Liver (tissue), 8 donors: ENCODE measurements at regions not wholly inside any gene's neighbourhood (a gene's known extent, or its start where the extent isn't known, plus 50 kb on each side); places are given as distances from the start of the nearest gene placed in this dataset.
"Not testable (repeated sequence)": the region's sequence is repeated elsewhere in the genome, so short reads cannot be mapped to it uniquely, and the experiment has no call there.

Source experiments
- DNase-seq: peaks from one replicate; pipeline ENCODE4 v3.0.0-alpha.2; 2017; ENCODE audit warnings: low spot score
- H3K27ac ChIP-seq, 2 donors: one replicate each; pipeline ENCODE4 v1.7.0; 2013; ENCODE audit warnings: inconsistent platforms in 2 of 2, low read length in 2 of 2, control low read depth in 1 of 2, low read depth in 1 of 2, mild to moderate bottlenecking in 1 of 2
- H3K27me3 ChIP-seq, 4 donors: one replicate each; pipeline versions ENCODE4 v1.6.1 to v1.7.0; 2013; ENCODE audit warnings: low read length in 3 of 4, inconsistent platforms in 1 of 4, mild to moderate bottlenecking in 1 of 4, moderate library complexity in 1 of 4; ENCODE audit not compliant: control insufficient read depth in 4 of 4, insufficient read depth in 4 of 4
- H3K36me3 ChIP-seq, 4 donors: one replicate each; pipeline versions ENCODE4 v1.6.1 to v1.7.0; 2013; ENCODE audit warnings: low read length in 3 of 4, mild to moderate bottlenecking in 3 of 4, low read depth in 1 of 4, moderate library complexity in 1 of 4; ENCODE audit not compliant: control insufficient read depth in 4 of 4, insufficient read depth in 3 of 4
- H3K4me1 ChIP-seq, 4 donors: one replicate each; pipeline versions ENCODE4 v1.6.1 to v1.7.0; 2013; ENCODE audit warnings: low read length in 3 of 4, mild to moderate bottlenecking in 3 of 4, moderate library complexity in 1 of 4; ENCODE audit not compliant: control insufficient read depth in 4 of 4, insufficient read depth in 4 of 4
- H3K4me3 ChIP-seq, 3 donors: one replicate each; pipeline versions ENCODE4 v1.6.1 to v1.7.0; 2013; ENCODE audit warnings: low read length in 3 of 3, control low read depth in 1 of 3, low read depth in 1 of 3, mild to moderate bottlenecking in 1 of 3
- H3K9ac ChIP-seq, 2 donors: one replicate each; pipeline ENCODE4 v1.7.0; 2013; ENCODE audit warnings: low read length in 2 of 2, mild to moderate bottlenecking in 2 of 2, moderate library complexity in 2 of 2, control low read depth in 1 of 2, low read depth in 1 of 2
- H3K9me3 ChIP-seq, 4 donors: one replicate each; pipeline versions ENCODE4 v1.6.1 to v1.7.0; 2013; ENCODE audit warnings: low read length in 3 of 4; ENCODE audit not compliant: control insufficient read depth in 4 of 4
- ATF3 ChIP-seq: IDR thresholded peaks from 2 replicates; pipeline ENCODE4 v1.6.1; 2016; ENCODE audit warnings: antibody characterized with exemption
- CTCF ChIP-seq: fragments of 150-350 bp; IDR thresholded peaks from 2 replicates; pipeline ENCODE4 v1.5.1; 2017; ENCODE audit warnings: improper control_type of control experiment, low read depth, low read length; ENCODE audit not compliant: missing input control
- FOXA1 ChIP-seq: IDR thresholded peaks from 2 replicates; pipeline ENCODE4 v1.6.1; 2016; ENCODE audit warnings: antibody characterized with exemption
- FOXA2 ChIP-seq: IDR thresholded peaks from 2 replicates; pipeline ENCODE4 v1.6.1; 2016; ENCODE audit warnings: antibody characterized with exemption
- GABPA ChIP-seq, 2 donors: IDR thresholded peaks in 1 of 2; conservative IDR thresholded peaks in 1 of 2; 2 replicates each; pipeline ENCODE4 v1.6.1; 2016; ENCODE audit warnings: antibody characterized with exemption in 2 of 2, mild to moderate bottlenecking in 1 of 2, moderate library complexity in 1 of 2
- HNF4A ChIP-seq, 2 donors: conservative IDR thresholded peaks; 2 replicates each; pipeline ENCODE4 v1.6.1; 2016; ENCODE audit warnings: antibody characterized with exemption in 2 of 2, mild to moderate bottlenecking in 2 of 2
- HNF4G ChIP-seq: IDR thresholded peaks from 2 replicates; pipeline ENCODE4 v1.6.1; 2016; ENCODE audit warnings: antibody characterized with exemption
- JUND ChIP-seq, 2 donors: IDR thresholded peaks; 2 replicates each; pipeline ENCODE4 v1.6.1; 2016; ENCODE audit warnings: antibody characterized with exemption in 2 of 2
- MAX ChIP-seq: IDR thresholded peaks from 2 replicates; pipeline ENCODE4 v1.6.1; 2016; ENCODE audit warnings: antibody characterized with exemption
- RAD21 ChIP-seq, 2 donors: IDR thresholded peaks; 2 replicates each; pipeline ENCODE4 v1.6.1; 2016; ENCODE audit warnings: antibody characterized with exemption in 2 of 2, mild to moderate bottlenecking in 2 of 2
- REST ChIP-seq: IDR thresholded peaks from 2 replicates; pipeline ENCODE4 v1.6.1; 2016; ENCODE audit warnings: antibody characterized with exemption, mild to moderate bottlenecking
- SP1 ChIP-seq: IDR thresholded peaks from 2 replicates; pipeline ENCODE4 v1.6.1; 2018; ENCODE audit warnings: antibody characterized with exemption, mild to moderate bottlenecking
- YY1 ChIP-seq: IDR thresholded peaks from 2 replicates; pipeline ENCODE4 v1.6.1; 2016; ENCODE audit warnings: antibody characterized with exemption, mild to moderate bottlenecking
- WGBS: extraction: QIAGEN DNeasy Blood & Tissue Kit; methylation state at CpG from one replicate; pipeline ENCODE4 v1.1.7; 2013; 5-methylcytosine and 5-hydroxymethylcytosine counted together
- donor health status: healthy.
- donor health status: healthy.
- donor health status: healthy.
- donor health status: healthy.
- donor health status: healthy.

GRCh38 chr14:51464411-51464810, 187.3 kb upstream of the FRMD6 start (continued):
- no peak for TF ChIP-seq REST
- TF ChIP-seq JUND (IDR thresholded peaks at IDR 0.05): no peak
- TF ChIP-seq FOXA1: no peak
- no peak for TF ChIP-seq FOXA2

- Histone ChIP-seq H3K9me3 (no peaks in the 10 kb centered on the region), H3K27me3 (no peaks in the 10 kb centered on the region), H3K4me3 (no peak overlapping the region), H3K9ac (no peak overlapping the region), H3K27ac (no peak overlapping the region), H3K36me3 (no peaks in the 10 kb centered on the region), H3K4me1 (no peaks in the 10 kb centered on the region)
- TF ChIP-seq ATF3 (no peak), FOXA1 (no peak), CTCF (no peak), HNF4G (no peak), SP1 (no peak), YY1 (no peak), GABPA (IDR thresholded peaks at IDR 0.05 in 1 of 2, conservative IDR thresholded peaks at IDR 0.05 in 1 of 2) (no peak), HNF4A (conservative IDR thresholded peaks at IDR 0.05) (no peak)
- no peak for DNase-seq
- WGBS: 94% methylated on average over 1 of the region's 1 CpG
Observed at GRCh38 chr14:51465486-51465885, 186.2 kb upstream of the FRMD6 start.

GRCh38 chr14:51467392-51467791, 184.3 kb upstream of the FRMD6 start:
- H3K27me3 ChIP-seq, H3K36me3 ChIP-seq, H3K27ac ChIP-seq, H3K9ac ChIP-seq, H3K9me3 ChIP-seq, DNase-seq, H3K4me1 ChIP-seq, H3K4me3 ChIP-seq: not testable (repeated sequence)
- 95% methylated on average over 23 of the region's 23 CpGs for whole genome bisulfite sequencing

GRCh38 chr14:51468523-51468922, 183.2 kb upstream of the FRMD6 start:
- Histone ChIP-seq H3K4me1 (peaks cover 0 to 7% (median 0%) of the 10 kb centered on the region in 4 donors), H3K27ac (no peak overlapping the region), H3K36me3 (no peaks in the 10 kb centered on the region), H3K4me3 (no peak overlapping the region), H3K9me3 (no peaks in the 10 kb centered on the region), H3K9ac (no peak overlapping the region), H3K27me3 (no peaks in the 10 kb centered on the region)
- TF ChIP-seq RAD21 (IDR thresholded peaks at IDR 0.05) (no peak), YY1 (no peak), MAX (no peak)
- DNase-seq: no peak
- 88% methylated on average over 3 of the region's 3 CpGs for whole genome bisulfite sequencing
